SK-MEL-5 (cell line): ENCODE measurements at regions not wholly inside any gene's neighbourhood (a gene's known extent, or its start where the extent isn't known, plus 50 kb on each side); places are given as distances from the start of the nearest gene placed in this dataset.
"Not testable (repeated sequence)": the region's sequence is repeated elsewhere in the genome, so short reads cannot be mapped to it uniquely, and the experiment has no call there.

ENCODE experiments used
- DNase-seq: peaks from one replicate; pipeline ENCODE4 v3.0.0-alpha.2; 2016; ENCODE audit warnings: low read depth, low spot score
- in situ Hi-C: cut with HindIII; loops from 2 replicates; pipeline ENCODE4 v1.10.0; 2016; ENCODE audit warnings: low sequenced_read_pairs, high pct_unique_total_duplicates, low pct_unique_long_range_greater_than_20kb

DNA sequence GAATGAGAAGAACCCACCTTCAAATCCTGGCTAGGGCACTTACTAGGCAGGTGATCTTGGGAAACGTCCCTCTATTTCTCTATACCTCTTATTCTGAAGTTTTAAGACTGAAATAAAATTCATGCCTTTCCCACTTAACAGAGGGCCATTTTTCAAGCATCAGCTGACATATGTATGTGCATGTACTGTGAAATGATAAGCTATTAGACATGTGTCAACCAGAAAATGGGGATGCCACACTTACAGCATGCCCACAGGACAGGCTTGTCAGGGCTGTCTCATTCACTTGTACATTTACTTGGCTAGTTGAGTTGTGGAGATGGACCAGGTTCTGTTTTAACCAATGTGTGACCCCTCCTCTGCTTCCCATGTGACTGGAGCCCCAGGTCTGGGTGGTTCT, 78.5 kb downstream of the C9orf152 start:
- in situ Hi-C loops, result no loop called here
- no peak for DNase-seq

DNA sequence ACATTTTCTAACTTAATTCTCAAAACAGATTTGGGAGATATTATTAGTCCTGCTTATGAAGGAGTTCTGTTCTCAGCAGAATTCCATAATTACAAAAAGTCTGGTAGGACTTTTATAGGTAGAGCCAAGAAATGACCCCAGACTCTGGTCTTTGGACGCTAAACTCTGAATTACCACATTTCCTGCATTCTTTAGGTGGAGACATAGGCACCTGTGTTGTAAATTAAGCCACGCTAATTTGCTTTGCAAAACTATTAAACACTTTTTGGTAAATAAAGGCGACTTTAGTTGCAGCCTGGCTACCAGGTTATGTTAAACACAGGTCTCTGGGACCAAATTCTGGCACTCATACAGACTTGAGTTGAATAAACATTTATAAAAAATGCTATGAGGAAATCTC, 77.7 kb downstream of the C9orf152 start:
- DNase-seq, result no peak
- in situ Hi-C loops, result no loop called here

GRCh38 chr9:110130791-110131416, 77.1 kb downstream of the C9orf152 start:
- in situ Hi-C loops, result no loop called here
- no peak for DNase-seq

DNA sequence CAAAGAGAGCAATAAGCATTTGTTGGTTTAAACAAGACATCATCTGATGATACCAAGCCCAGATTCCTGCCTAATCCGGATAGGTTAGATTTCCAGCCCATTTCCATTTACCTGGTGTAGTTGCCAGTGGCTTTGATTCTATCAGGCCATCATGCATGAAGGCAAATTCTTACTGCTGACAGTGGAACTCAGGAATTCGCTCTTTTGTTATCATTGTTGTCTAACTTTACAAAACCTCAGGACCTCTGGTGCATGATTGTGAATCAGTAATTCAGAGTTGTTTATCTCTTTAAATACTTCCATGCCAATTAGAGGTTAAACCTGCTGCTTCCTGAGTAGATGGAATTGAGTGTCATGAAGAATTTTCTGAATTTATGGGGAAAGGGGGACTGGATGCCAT, 76.5 kb downstream of the C9orf152 start:
- in situ Hi-C loops, result no loop called here
- no peak for DNase-seq

- in situ Hi-C loops, DNase-seq: not testable (repeated sequence)
Observed at GRCh38 chr9:110132531-110132930, 75.4 kb downstream of the C9orf152 start.

DNA sequence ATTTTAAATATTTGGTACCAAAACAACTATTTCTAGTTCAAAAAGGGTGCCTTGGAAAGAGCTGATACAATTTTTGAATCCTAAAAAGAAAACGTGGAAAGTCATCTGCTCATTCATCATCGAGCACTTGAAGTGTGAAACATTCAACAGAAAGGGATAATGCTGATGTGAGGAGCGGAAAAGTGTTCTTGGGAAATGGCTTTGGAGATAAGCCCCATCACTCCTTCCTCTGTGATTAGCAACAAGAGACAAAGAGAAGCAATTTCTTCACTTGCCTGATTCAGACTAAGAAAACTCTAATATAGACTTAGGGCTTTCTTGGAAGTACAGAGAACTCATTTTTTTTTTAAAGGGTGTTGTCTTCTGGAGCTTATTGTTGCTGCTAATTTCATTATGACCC, 74.9 kb downstream of the C9orf152 start:
- in situ Hi-C loops, result no loop called here
- DNase-seq, result no peak

DNA sequence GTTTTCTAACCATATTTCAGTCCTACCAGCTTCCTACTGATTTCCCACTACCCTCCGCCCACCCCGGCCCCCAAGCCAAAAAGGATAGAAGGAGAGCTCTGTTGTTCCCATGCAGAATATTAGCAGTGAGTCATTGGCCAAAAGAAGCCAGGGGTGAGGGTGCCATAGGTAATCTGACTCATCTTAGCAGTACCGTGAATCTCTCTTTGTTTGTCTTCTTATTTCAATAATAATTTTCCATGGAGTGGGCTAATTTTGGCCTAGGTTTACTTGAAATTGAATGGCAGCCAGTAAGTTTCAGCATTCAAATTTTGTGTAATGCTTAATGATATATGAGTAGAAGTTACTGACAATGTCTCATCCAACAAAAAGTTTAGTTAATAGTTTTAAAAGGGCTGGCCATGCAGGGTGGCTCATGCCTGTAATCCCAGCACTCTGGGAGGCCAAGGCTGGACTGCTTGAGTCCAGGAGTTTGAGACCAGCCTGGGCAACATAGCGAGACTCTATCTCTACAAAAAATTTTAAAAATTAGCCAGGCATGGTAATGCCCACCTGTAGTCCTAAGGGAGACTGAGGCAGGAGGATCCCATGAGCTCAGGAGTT, 74.2 kb downstream of the C9orf152 start:
- DNase-seq, result peak; percentile 24
- in situ Hi-C loops, result no loop called here

DNA sequence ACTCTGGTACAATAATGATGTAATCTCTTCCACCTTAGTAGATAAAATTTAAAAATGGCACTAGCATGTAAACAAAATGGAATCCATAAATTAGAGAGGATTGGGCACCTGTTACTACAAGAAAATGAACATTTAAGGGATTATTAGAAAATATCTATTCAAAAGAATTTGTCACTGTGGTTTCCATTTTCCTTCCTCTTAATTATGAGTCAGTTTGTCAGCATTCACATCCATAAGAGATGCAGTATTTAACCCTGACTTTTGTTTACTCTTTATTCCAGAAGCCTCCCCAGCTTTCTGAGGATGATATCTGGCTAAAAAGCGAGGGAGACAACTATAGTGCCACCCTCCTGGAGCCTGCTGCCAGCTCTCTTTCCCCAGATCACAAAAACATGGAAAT, 72.1 kb downstream of the C9orf152 start:
- DNase-seq, result no peak
- in situ Hi-C loops, result no loop called here

DNA sequence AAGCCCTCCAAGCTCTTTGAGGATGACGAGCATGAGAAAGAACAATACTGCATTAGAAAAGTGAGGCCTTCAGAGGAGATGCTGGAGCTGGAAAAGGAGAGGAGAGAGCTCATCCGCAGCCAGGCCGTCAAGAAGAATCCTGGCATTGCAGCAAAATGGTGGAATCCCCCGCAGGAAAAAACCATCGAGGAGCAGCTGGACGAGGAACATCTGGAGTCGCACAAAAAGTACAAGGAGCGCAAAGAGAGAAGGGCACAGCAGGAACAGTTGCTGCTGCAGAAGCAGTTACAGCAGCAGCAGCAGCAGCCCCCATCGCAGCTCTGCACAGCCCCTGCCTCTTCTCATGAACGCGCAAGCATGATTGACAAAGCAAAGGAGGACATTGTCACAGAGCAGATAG, 71.2 kb downstream of the C9orf152 start:
- no peak for DNase-seq
- in situ Hi-C loops, result no loop called here

GRCh38 chr9:110140276-110140675, 67.7 kb downstream of the C9orf152 start:
- DNase-seq, result peak; percentile 28
- in situ Hi-C loops, result no loop called here

DNA sequence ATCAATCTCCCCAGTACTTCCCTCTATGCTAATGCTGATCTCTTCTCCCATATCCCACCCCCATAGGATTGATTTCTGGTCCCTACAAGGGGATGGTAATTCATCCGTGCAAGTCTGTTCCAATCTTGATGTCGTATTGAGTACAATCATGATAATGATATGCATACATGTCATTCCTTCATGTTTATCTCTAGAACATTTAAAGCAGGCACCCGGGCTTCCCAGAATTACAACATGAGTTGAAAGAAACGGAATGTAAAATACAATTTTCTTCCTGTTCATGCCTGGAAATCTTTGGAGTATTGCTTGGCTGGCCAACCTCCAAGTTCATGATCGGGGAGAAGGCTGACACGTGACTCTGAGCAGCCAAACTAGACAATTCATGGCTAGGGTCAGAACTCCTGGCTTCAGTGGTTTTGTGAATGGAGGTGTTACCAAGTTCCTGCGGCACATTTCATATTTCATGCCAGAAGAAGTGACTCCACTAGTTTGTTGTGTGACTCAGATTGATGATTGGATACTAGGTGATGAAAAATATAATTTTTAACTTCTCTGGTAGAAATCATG, 66.6 kb downstream of the C9orf152 start:
- no peak for DNase-seq
- in situ Hi-C loops, result no loop called here

- no peak for DNase-seq
- in situ Hi-C loops, result no loop called here
Observed at GRCh38 chr9:110142253-110142652, 65.7 kb downstream of the C9orf152 start.

GRCh38 chr9:110142868-110143481, 65.0 kb downstream of the C9orf152 start:
- peak; percentile 89 for DNase-seq
- in situ Hi-C loops, result no loop called here

DNA sequence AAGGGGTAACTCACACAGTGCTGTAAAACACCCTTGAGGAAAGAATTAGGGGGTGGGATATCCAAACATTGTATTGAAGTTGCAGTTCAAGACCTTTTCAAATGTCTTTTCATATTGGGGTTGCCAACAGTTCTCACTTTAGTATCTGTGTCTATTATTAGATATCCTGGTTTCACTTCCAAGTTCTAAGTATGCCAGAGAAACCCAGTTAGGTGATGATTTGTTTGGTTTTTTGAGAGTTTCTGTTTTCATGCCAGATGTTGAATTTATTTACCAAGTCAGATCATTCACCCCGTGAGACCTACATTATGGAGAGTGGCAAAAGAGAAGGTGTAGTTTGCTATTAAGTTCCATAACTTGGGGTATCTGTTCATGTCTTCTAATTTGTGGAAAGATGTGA, 64.5 kb downstream of the C9orf152 start:
- in situ Hi-C loops, result no loop called here
- DNase-seq, result no peak

DNA sequence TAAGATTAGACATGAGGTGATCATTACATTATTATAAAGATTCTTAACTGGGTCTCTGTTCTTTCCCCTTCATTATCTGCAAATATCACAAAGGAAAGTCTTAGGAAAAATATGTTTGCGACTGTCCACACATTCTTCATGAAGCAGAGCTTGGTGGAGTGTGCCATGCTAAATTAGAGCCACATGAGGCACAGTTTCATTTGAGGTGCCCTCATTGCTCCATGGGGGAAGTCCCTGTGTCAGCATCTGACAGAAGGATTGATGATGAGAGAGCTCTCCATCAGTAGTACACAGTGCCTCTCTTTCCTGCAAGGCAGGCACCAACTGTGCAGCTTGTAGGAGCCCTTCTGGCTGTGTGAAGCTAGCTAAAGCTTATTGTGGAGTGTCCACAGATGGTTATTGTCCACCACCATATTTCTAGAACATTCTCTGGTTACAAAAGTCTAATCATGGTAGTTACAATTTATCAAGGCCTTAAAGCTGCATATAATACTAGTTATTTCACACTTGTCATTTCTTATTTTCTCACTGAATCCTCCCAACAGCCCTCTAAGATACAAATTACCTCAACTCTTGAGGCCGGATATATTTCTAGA, 63.9 kb downstream of the C9orf152 start:
- DNase-seq, result no peak
- in situ Hi-C loops, result no loop called here

- in situ Hi-C loops, result no loop called here
- DNase-seq, result no peak
Observed at GRCh38 chr9:110146373-110146772, 61.6 kb downstream of the C9orf152 start.

- DNase-seq, result peak; percentile 44
- in situ Hi-C loops, result no loop called here
Observed at GRCh38 chr9:110148384-110148783, 59.6 kb downstream of the C9orf152 start.

- peak; percentile 31 for DNase-seq
- in situ Hi-C loops, result no loop called here
Observed at GRCh38 chr9:110148891-110149290, 59.1 kb downstream of the C9orf152 start.
